Prostate gland (tissue), 2 donors: ENCODE measurements at regions not wholly inside any gene's neighbourhood (a gene's known extent, or its start where the extent isn't known, plus 50 kb on each side); places are given as distances from the start of the nearest gene placed in this dataset.

Source experiments
- DNase-seq: peaks from one replicate; pipeline ENCODE4 v3.0.0-alpha.2; 2019; ENCODE audit warnings: low spot score
- H3K27ac ChIP-seq, 2 donors: fragments of 200-600 bp; sonication (generic); 2 replicates each; pipeline ENCODE4 v1.5.1; 2017 to 2019
- H3K27me3 ChIP-seq: fragments of 200-600 bp; sonication (generic); replicated peaks from 2 replicates; pipeline ENCODE4 v1.5.1; 2019; ENCODE audit not compliant: insufficient read depth
- H3K36me3 ChIP-seq, 2 donors: fragments of 200-600 bp; sonication (generic); 1 replicate in 1 of 2; 2 replicates in 1 of 2; pipeline versions ENCODE4 v1.5.1 to v1.8.1; 2017 to 2019
- H3K4me1 ChIP-seq: fragments of 200-600 bp; sonication (generic); replicated peaks from 2 replicates; pipeline ENCODE4 v1.5.1; 2019
- H3K4me3 ChIP-seq, 2 donors: fragments of 200-600 bp; sonication (generic); 2 replicates each; pipeline ENCODE4 v1.5.1; 2017 to 2019
- H3K9me3 ChIP-seq: fragments of 200-600 bp; sonication (generic); 2 replicates; pipeline ENCODE4 v1.5.1; 2017
- POLR2A ChIP-seq: fragments of 450-650 bp; IDR thresholded peaks from one replicate; pipeline ENCODE4 v1.6.1; 2016; ENCODE audit warnings: antibody characterized with exemption, mild to moderate bottlenecking
- POLR2AphosphoS5 ChIP-seq: sonication (generic); formaldehyde crosslinking; IDR thresholded peaks from one replicate; pipeline ENCODE4 v1.6.1; 2017; ENCODE audit warnings: antibody characterized with exemption
- WGBS: methylation state at CpG from one replicate; pipeline ENCODE4 v1.1.5; 2018; 5-methylcytosine and 5-hydroxymethylcytosine counted together
- intact Hi-C: fragments of 100-400 bp; cut with DNase I; formaldehyde crosslinking; loops from one replicate; pipeline ENCODE4 v1.14.2; 2022
- TF ChIP-seq, protein P1 (sequence below), 4 experiments: fragments of 200-600 bp in 2 of 4; fragments of 450-650 bp in 2 of 4; sonication (generic) in 2 of 4; IDR thresholded peaks; 1 replicate in 3 of 4; 2 replicates in 1 of 4; pipeline ENCODE4 v1.5.1; 2016 to 2019; ENCODE audit warnings: antibody characterized with exemption in 4 of 4, mild to moderate bottlenecking in 2 of 4, moderate library complexity in 2 of 4

DNA sequence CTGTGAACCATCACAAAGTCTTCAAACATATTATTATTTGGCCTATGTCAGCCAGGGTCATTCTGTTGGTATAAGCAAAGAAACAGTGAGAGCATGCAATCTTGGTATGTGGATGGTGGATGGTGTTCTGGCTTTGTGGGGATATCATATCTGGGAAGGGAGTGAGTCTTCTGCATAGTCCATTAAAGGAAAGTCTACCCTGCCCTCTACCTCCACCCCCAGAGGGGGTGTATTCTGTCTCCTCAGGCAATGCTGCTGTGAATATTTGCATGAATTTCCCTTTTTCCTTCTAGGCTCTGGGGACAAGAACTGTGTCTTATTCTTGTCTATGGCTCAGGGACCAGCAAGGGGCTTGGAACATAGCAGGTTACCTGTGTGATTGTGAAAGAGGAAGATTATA lies 495.8 kb downstream of the PDCD6IP start:
- TF ChIP-seq POLR2AphosphoS5 (no peak), POLR2A (no peak)
- TF ChIP-seq, protein P1, sequence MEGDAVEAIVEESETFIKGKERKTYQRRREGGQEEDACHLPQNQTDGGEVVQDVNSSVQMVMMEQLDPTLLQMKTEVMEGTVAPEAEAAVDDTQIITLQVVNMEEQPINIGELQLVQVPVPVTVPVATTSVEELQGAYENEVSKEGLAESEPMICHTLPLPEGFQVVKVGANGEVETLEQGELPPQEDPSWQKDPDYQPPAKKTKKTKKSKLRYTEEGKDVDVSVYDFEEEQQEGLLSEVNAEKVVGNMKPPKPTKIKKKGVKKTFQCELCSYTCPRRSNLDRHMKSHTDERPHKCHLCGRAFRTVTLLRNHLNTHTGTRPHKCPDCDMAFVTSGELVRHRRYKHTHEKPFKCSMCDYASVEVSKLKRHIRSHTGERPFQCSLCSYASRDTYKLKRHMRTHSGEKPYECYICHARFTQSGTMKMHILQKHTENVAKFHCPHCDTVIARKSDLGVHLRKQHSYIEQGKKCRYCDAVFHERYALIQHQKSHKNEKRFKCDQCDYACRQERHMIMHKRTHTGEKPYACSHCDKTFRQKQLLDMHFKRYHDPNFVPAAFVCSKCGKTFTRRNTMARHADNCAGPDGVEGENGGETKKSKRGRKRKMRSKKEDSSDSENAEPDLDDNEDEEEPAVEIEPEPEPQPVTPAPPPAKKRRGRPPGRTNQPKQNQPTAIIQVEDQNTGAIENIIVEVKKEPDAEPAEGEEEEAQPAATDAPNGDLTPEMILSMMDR (IDR thresholded peaks at IDR 0.05): no peak
- Histone ChIP-seq H3K4me1 (no peaks in the 10 kb centered on the region), H3K9me3 (no peaks in the 10 kb centered on the region), H3K4me3 (no peak overlapping the region), H3K27me3 (no peaks in the 10 kb centered on the region), H3K36me3 (no peaks in the 10 kb centered on the region), H3K27ac (no peak overlapping the region)
- intact Hi-C loops: no loop called here
- no peak for DNase-seq

DNA sequence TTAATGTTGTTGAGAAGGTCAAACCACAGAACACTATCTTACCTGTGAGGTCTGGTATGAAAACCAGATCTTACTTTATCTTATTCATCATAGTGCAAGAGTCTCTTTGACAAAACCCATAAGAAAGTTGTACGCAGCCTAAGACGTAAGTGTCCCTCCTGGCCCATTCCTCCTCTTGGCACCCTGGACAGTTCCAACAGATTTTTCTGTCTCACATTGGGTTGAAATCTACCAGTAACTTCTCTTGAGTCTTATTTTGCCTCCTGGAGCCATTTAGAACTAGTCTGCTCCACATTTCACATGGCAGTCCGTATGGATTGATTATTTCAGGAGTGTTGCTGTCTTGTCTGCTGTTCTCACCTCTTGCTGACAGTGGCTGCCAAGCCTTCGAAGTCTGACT lies 498.4 kb downstream of the PDCD6IP start:
- no peak overlapping the region for H3K27ac ChIP-seq
- intact Hi-C loops: no loop called here
- no peak for TF ChIP-seq POLR2A
- no peak for TF ChIP-seq POLR2AphosphoS5
- TF ChIP-seq, protein P1 (IDR thresholded peaks at IDR 0.05): no peak
- DNase-seq: no peak
- WGBS: 85% methylated on average over 4 of the region's 4 CpGs
- no peaks in the 10 kb centered on the region for H3K27me3 ChIP-seq
- no peaks in the 10 kb centered on the region for H3K9me3 ChIP-seq
- H3K4me3 ChIP-seq: no peak overlapping the region
- H3K4me1 ChIP-seq: no peaks in the 10 kb centered on the region
- H3K36me3 ChIP-seq: no peaks in the 10 kb centered on the region

DNA sequence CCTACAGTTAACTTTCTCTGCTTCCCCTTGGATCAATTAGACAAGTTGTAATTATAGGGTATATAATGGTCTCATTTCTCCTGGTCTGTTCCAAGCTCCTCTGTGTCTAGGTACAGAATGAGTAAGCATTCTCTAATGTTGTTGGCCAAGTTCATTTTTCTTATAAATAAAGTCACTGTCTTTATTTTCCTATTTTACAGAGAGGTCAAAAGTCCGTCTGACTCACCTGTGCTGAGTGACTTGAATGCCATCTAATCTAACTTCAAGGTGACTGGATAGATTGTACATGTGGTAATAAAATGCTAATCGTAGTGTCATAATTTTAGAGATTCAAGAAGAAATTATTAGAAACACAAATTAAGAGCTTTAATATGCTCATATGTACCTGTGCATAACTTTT lies 500.2 kb downstream of the PDCD6IP start:
- intact Hi-C loops: no loop called here
- no peak for DNase-seq
- TF ChIP-seq POLR2AphosphoS5: no peak
- TF ChIP-seq, protein P1 (IDR thresholded peaks at IDR 0.05): no peak
- TF ChIP-seq POLR2A: no peak
- Histone ChIP-seq H3K36me3 (no peaks in the 10 kb centered on the region), H3K4me1 (no peaks in the 10 kb centered on the region), H3K9me3 (no peaks in the 10 kb centered on the region), H3K4me3 (no peak overlapping the region), H3K27ac (no peak overlapping the region), H3K27me3 (no peaks in the 10 kb centered on the region)
- 76% methylated on average over 2 of the region's 2 CpGs for WGBS

DNA sequence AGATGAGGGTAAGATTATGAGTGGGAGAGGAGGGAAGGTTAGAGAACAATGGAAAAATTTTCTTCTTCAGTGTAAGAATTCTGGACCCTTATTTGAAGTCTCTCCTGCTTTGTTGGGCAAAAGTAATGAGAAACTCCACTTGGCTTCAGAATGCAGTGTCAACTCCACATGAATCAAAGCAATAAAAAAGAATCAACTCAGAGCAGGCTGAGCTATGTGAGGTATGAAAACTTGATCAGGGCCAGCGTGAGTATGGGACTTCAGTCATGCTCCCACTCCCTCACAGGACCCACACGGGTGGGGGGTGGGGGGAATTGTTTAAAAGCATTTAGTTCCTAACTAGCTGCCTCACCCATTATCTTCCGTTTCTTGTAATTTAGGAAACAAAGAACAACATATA lies 502.2 kb downstream of the PDCD6IP start:
- Histone ChIP-seq H3K9me3 (no peaks in the 10 kb centered on the region), H3K36me3 (no peaks in the 10 kb centered on the region), H3K4me1 (no peaks in the 10 kb centered on the region), H3K4me3 (no peak overlapping the region), H3K27ac (no peak overlapping the region), H3K27me3 (no peaks in the 10 kb centered on the region)
- intact Hi-C loops: no loop called here
- no peak for DNase-seq
- TF ChIP-seq POLR2AphosphoS5 (no peak), POLR2A (no peak)
- TF ChIP-seq, protein P1 (IDR thresholded peaks at IDR 0.05): no peak
- WGBS: 36% methylated on average over 3 of the region's 3 CpGs

DNA sequence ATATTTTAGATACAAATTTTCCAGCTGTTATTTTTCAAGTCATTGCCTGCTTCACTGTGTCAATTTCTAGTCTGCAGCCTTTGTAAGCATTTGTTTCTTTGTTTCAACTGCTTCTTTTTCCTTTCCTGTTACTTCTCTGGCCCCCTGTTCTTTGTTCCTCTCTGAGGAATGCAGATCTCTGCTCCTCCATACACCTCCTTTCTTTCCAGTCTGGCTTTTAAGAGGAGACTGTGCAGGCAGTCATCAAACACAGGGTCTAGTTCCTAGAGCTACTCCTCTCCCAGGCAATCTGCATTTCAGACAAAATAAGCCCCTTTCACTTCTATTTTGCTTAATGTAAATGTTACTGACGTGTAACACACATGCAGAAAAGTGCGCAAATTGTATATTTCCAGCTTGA lies 502.9 kb downstream of the PDCD6IP start:
- H3K36me3 ChIP-seq: no peaks in the 10 kb centered on the region
- intact Hi-C loops: no loop called here
- TF ChIP-seq POLR2A (no peak), POLR2AphosphoS5 (no peak)
- TF ChIP-seq, protein P1 (IDR thresholded peaks at IDR 0.05): no peak
- no peak for DNase-seq
- no peaks in the 10 kb centered on the region for H3K9me3 ChIP-seq
- no peaks in the 10 kb centered on the region for H3K4me1 ChIP-seq
- H3K27ac ChIP-seq: no peak overlapping the region
- WGBS: 92% methylated on average over 2 of the region's 2 CpGs
- H3K27me3 ChIP-seq: no peaks in the 10 kb centered on the region
- H3K4me3 ChIP-seq: no peak overlapping the region
